Aorta (tissue), 5 donors: ENCODE measurements at regions not wholly inside any gene's neighbourhood (a gene's known extent, or its start where the extent isn't known, plus 50 kb on each side); places are given as distances from the start of the nearest gene placed in this dataset.

Experiments
- ATAC-seq: fragments of 200-7000 bp; cut with Tn5 transposase; one replicate; pipeline ENCODE4 v1.9.1; 2022; ENCODE audit warnings: moderate library complexity; ENCODE audit not compliant: low FRiP score
- DNase-seq, 2 donors: peaks; one replicate each; pipeline ENCODE4 v3.0.0-alpha.2; 2020
- H3K27ac ChIP-seq, 2 donors: one replicate each; pipeline ENCODE4 v1.5.1; 2013; ENCODE audit warnings: low read length in 2 of 2, mild to moderate bottlenecking in 2 of 2, moderate library complexity in 2 of 2, control low read depth in 1 of 2, inconsistent platforms in 1 of 2, low read depth in 1 of 2
- H3K27me3 ChIP-seq, 2 donors: one replicate each; pipeline ENCODE4 v1.6.1; 2013; ENCODE audit warnings: control low read depth in 1 of 2, low read length in 1 of 2, mild to moderate bottlenecking in 1 of 2, moderate library complexity in 1 of 2; ENCODE audit not compliant: insufficient read depth in 2 of 2, control insufficient read depth in 1 of 2
- H3K36me3 ChIP-seq, 2 donors: one replicate each; pipeline ENCODE4 v1.6.1; 2013; ENCODE audit warnings: control low read depth in 1 of 2, low read length in 1 of 2, mild to moderate bottlenecking in 1 of 2; ENCODE audit not compliant: insufficient read depth in 2 of 2, control insufficient read depth in 1 of 2
- H3K4me1 ChIP-seq, 2 donors: one replicate each; pipeline ENCODE4 v1.6.1; 2013; ENCODE audit warnings: low read length in 2 of 2, control low read depth in 1 of 2, mild to moderate bottlenecking in 1 of 2, moderate library complexity in 1 of 2; ENCODE audit not compliant: insufficient read depth in 2 of 2, control insufficient read depth in 1 of 2
- H3K4me3 ChIP-seq, 2 donors: one replicate each; pipeline ENCODE4 v1.5.1; 2013; ENCODE audit warnings: low read length in 2 of 2, control low read depth in 1 of 2, mild to moderate bottlenecking in 1 of 2
- H3K9me3 ChIP-seq: one replicate; pipeline ENCODE4 v1.6.1; 2013; ENCODE audit warnings: mild to moderate bottlenecking, low read length; ENCODE audit not compliant: control insufficient read depth
- WGBS, 2 donors: extraction: QIAGEN DNeasy Blood & Tissue Kit; methylation state at CpG; one replicate each; pipeline ENCODE4 v1.1.7; 2013; 5-methylcytosine and 5-hydroxymethylcytosine counted together
- intact Hi-C, 2 donors: fragments of 100-400 bp; cut with DNase I; formaldehyde crosslinking; loops; one replicate each; pipeline versions ENCODE4 v1.14.2 to v1.15.0; 2022
- donor health status: healthy with polysubstance abuse.
- donor health status: Bipolar disorder and iron deficiency.
- donor health status: DM: no; HTN: no; CAD: no.
- donor health status: DM: no; HTN: no; CAD: no.
- donor health status: DM: yes; HTN: yes; CAD: no.

GRCh38 chr2:172323861-172324597 lies 103.4 kb upstream of the ITGA6 start:
- Histone ChIP-seq H3K36me3 (no peaks in the 10 kb centered on the region), H3K27me3 (no peaks in the 10 kb centered on the region), H3K27ac (no peak overlapping the region), H3K4me1 (no peaks in the 10 kb centered on the region), H3K9me3 (no peaks in the 10 kb centered on the region), H3K4me3 (no peak overlapping the region)
- intact Hi-C loops, result no loop called here
- 83 to 93% methylated on average over 10 of the region's 10 CpGs for WGBS, 2 donors
- no peak for DNase-seq
- ATAC-seq, result no peak

DNA sequence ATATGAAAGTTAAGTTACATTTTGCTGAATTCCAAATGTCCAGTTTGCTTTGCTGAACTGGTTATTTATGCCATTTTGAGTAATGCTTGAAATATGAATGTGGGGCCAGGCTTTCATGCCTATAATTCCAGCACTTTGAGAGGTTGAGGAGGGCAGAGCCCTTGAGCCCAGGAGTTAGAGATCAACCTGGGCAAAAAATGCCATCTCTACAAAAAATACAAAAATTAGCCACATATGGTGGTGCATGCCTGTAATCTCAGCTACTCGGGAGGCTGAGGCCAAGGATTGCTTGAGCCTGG lies 101.2 kb upstream of the ITGA6 start:
- H3K4me3 ChIP-seq, result no peak overlapping the region
- WGBS, 2 donors, result 61 to 72% methylated on average over 1 of the region's 1 CpG
- H3K4me1 ChIP-seq, result no peaks in the 10 kb centered on the region
- DNase-seq, result no peak
- no peak overlapping the region for H3K27ac ChIP-seq
- no peaks in the 10 kb centered on the region for H3K27me3 ChIP-seq
- ATAC-seq, result no peak
- intact Hi-C loops, result no loop called here
- H3K9me3 ChIP-seq, result no peaks in the 10 kb centered on the region
- no peaks in the 10 kb centered on the region for H3K36me3 ChIP-seq

- ATAC-seq (no peak), DNase-seq (no peak)
- no peak overlapping the region for H3K27ac ChIP-seq
- no peak overlapping the region for H3K4me3 ChIP-seq
- no peaks in the 10 kb centered on the region for H3K4me1 ChIP-seq
- H3K36me3 ChIP-seq, result no peaks in the 10 kb centered on the region
- H3K27me3 ChIP-seq, result no peaks in the 10 kb centered on the region
- H3K9me3 ChIP-seq, result no peaks in the 10 kb centered on the region
- intact Hi-C loops, result no loop called here
- 93 to 97% methylated on average over 3 of the region's 3 CpGs for WGBS, 2 donors
These were observed 99.1 kb upstream of the ITGA6 start for GRCh38 chr2:172328103-172328841.

DNA sequence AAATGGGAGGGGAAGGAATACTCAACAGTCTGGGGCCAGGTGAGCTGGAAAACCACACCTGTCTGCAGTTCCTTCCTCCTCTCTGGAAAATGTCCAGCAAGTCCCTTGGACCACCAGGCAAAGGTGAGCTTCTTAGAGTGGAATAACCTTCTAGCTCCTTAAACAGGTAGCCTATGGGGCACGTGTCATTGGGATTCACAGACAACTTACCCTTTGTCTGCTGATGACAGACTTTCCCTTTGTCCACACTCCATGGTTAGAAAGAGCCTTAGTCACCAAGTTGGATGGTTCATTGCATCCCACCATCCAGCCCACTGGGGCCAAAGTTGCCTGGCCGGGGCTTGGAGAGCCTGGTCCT lies 98.0 kb upstream of the ITGA6 start:
- no peak for DNase-seq
- intact Hi-C loops, result no loop called here
- Histone ChIP-seq H3K27me3 (no peaks in the 10 kb centered on the region), H3K4me3 (no peak overlapping the region), H3K9me3 (no peaks in the 10 kb centered on the region), H3K36me3 (no peaks in the 10 kb centered on the region), H3K4me1 (no peaks in the 10 kb centered on the region), H3K27ac (no peak overlapping the region)
- ATAC-seq, result no peak
- WGBS, 2 donors, result 70 to 74% methylated on average over 2 of the region's 2 CpGs

DNA sequence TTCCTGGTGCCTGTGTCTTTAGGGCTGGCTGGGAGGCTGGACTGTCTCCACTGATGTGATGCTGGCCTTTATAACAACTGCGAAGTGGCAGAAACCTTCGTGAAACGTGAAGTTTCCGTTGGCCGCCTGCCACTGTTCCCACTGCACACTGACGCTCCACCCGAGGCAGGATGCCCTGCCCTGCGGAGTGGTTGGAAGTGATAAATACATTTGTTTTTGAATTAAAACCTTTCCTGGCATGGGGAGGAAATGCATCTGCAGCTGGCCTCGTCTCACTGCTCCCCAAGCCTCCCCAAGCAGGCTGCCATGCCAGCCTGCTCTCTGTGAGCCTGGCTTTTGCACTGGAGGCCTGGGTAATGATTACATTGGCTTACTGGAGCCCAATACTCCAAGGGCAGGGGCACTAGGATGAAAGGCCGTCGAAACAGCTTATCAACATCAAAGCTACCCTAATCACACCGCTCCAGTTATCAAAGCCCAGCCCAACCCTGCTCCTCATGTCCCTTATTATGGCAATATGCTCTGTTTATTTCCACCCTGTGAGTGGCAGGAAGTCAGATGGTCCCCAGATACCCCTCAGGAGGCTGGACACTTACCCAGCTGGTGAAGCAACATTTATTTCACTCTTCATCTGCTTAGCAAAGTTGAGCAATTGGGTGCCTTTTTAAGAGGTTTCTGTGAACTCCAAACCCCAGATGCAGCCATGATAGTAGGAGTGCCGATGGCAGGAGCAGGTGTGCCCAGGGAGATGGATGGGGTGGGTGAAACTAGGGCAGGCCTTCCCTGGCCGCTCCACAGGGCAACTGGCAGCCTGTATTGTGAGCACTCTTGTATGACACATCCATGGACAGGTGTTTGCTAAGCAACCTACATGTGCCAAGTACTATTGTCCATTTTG lies 97.4 kb upstream of the ITGA6 start:
- H3K4me1 ChIP-seq, result no peaks in the 10 kb centered on the region
- no peak overlapping the region for H3K27ac ChIP-seq
- ATAC-seq (peak; percentile 70), DNase-seq (peak in 1 of 2 donors; percentile 81)
- no peaks in the 10 kb centered on the region for H3K27me3 ChIP-seq
- intact Hi-C loops, result no loop called here
- H3K36me3 ChIP-seq, result no peaks in the 10 kb centered on the region
- 28 to 29% methylated on average over 14 of the region's 14 CpGs for WGBS, 2 donors
- H3K4me3 ChIP-seq, result no peak overlapping the region
- no peaks in the 10 kb centered on the region for H3K9me3 ChIP-seq

GRCh38 chr2:172332507-172332906 lies 94.9 kb upstream of the ITGA6 start:
- H3K9me3 ChIP-seq, result no peaks in the 10 kb centered on the region
- no peak overlapping the region for H3K4me3 ChIP-seq
- H3K27ac ChIP-seq, result no peak overlapping the region
- H3K36me3 ChIP-seq, result no peaks in the 10 kb centered on the region
- DNase-seq (no peak), ATAC-seq (no peak)
- intact Hi-C loops, result no loop called here
- 80 to 83% methylated on average over 8 of the region's 8 CpGs for WGBS, 2 donors
- no peaks in the 10 kb centered on the region for H3K27me3 ChIP-seq
- no peaks in the 10 kb centered on the region for H3K4me1 ChIP-seq

- WGBS, 2 donors, result 88 to 92% methylated on average over 5 of the region's 5 CpGs
- Histone ChIP-seq H3K27me3 (no peaks in the 10 kb centered on the region), H3K4me3 (no peak overlapping the region), H3K4me1 (no peaks in the 10 kb centered on the region), H3K36me3 (no peaks in the 10 kb centered on the region), H3K27ac (no peak overlapping the region), H3K9me3 (no peaks in the 10 kb centered on the region)
- DNase-seq, result no peak
- intact Hi-C loops, result no loop called here
- no peak for ATAC-seq
These were observed 94.0 kb upstream of the ITGA6 start for GRCh38 chr2:172333235-172333977.

DNA sequence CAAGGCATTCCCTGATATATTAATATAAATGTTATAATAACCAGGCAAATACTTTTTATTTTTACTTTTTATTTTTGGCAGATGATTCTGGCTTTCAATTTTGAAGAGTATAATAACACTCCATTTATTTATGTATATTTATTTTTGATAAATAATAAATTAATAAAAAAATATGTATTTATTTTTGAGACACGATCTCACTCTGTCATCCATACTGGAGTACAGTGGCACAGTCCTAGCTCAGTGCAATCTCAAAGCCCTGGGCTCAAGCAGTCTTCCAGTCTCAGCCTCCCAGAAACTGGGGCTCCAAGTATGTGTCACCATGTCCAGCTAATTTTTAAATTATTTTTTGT lies 93.4 kb upstream of the ITGA6 start:
- no peak for DNase-seq
- H3K4me3 ChIP-seq, result no peak overlapping the region
- intact Hi-C loops, result no loop called here
- 88 to 89% methylated on average over 1 of the region's 1 CpG for WGBS, 2 donors
- no peaks in the 10 kb centered on the region for H3K36me3 ChIP-seq
- H3K4me1 ChIP-seq, result no peaks in the 10 kb centered on the region
- H3K27me3 ChIP-seq, result no peaks in the 10 kb centered on the region
- ATAC-seq, result no peak
- H3K27ac ChIP-seq, result no peak overlapping the region
- H3K9me3 ChIP-seq, result no peaks in the 10 kb centered on the region
